MM.1S (cell line): ENCODE measurements at regions not wholly inside any gene's neighbourhood (a gene's known extent, or its start where the extent isn't known, plus 50 kb on each side); places are given as distances from the start of the nearest gene placed in this dataset.

ENCODE experiments used
- CTCF ChIP-seq: fragments of 300-600 bp; sonication (generic); IDR thresholded peaks from 2 replicates; pipeline ENCODE4 v1.5.1; 2016; ENCODE audit warnings: antibody characterized with exemption, low read length, mixed read lengths
- EZH2 ChIP-seq: fragments of 300-600 bp; sonication (generic); optimal IDR thresholded peaks from 2 replicates; pipeline ENCODE3; 2017; ENCODE audit warnings: low read depth, mild to moderate bottlenecking, antibody characterized with exemption, low read length, mixed read lengths
- EZH2phosphoT487 ChIP-seq: fragments of 300-600 bp; sonication (generic); IDR thresholded peaks from 2 replicates; pipeline ENCODE4 v1.6.1; 2018; ENCODE audit warnings: antibody characterized with exemption, low read length

DNA sequence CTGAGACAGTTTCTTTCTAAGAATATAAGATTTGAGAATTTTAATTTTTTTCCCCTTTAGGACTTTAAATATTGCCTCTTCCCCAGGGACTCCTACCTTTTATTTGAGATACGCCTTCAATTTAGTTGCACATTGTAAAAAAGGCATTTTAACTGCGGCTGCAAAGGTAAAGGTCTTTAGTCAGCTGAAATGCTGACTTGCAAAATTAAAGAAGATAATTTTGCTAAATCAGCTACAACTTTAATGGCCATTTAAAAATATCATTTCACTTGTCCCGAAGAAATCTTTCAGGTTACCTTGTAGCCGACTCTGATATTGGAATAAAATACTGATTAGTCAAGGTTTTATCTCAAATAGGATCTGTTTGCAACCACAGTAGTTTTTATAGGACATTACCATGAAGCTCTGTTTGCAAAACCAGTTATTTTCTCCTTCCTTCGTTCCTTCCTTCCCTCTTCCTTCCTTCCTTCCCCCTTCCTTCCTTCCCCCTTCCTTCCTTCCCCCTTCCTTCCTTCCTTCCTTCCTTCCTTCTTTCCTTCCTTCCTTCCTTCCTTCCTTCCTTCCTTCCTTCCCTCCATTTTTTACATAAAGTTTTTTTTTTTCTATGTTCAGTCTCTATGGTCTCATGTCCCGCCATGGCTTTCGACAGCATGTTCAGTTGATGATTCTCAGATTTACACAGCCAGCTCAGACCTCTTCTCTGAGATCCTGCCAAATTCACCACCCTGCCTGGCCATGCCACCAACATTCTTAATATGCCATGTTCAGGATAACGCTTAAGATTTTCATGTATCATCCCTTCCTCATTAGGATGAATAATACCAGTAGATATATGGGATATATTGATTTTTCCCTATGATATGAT is 405.4 kb upstream of the PRKX start:
- TF ChIP-seq CTCF (no peak), EZH2 (no peak), EZH2phosphoT487 (no peak)
